HG03097 (cell line): ENCODE measurements at regions not wholly inside any gene's neighbourhood (a gene's known extent, or its start where the extent isn't known, plus 50 kb on each side); places are given as distances from the start of the nearest gene placed in this dataset.

ENCODE experiments used
- ATAC-seq: cut with Tn5 transposase; IDR thresholded peaks from one replicate; pipeline ENCODE4 v1.9.1; 2021; ENCODE audit not compliant: unreplicated experiment, low FRiP score

- ATAC-seq: no peak
Measured at GRCh38 chr12:87136330-87136976, 880.3 kb upstream of the MGAT4C start.

GRCh38 chr12:87127272-87127671, 871.1 kb upstream of the MGAT4C start:
- ATAC-seq: no peak

- ATAC-seq: no peak
Measured at GRCh38 chr12:87121896-87122295, 865.7 kb upstream of the MGAT4C start.

GRCh38 chr12:87120440-87120839, 864.2 kb upstream of the MGAT4C start:
- no peak for ATAC-seq

GRCh38 chr12:87119713-87120112, 863.5 kb upstream of the MGAT4C start:
- ATAC-seq: no peak

- no peak for ATAC-seq
Measured at GRCh38 chr12:87117526-87117925, 861.3 kb upstream of the MGAT4C start.

- ATAC-seq: no peak
Measured at GRCh38 chr12:87116780-87117179, 860.6 kb upstream of the MGAT4C start.

GRCh38 chr12:87112571-87113345, 856.6 kb upstream of the MGAT4C start:
- no peak for ATAC-seq

GRCh38 chr12:87107766-87108165, 851.6 kb upstream of the MGAT4C start:
- ATAC-seq: no peak

GRCh38 chr12:87107270-87107669, 851.1 kb upstream of the MGAT4C start:
- no peak for ATAC-seq

GRCh38 chr12:87096082-87096585, 839.9 kb upstream of the MGAT4C start:
- ATAC-seq: no peak

- ATAC-seq: no peak
Measured at GRCh38 chr12:87094356-87094755, 838.2 kb upstream of the MGAT4C start.

- no peak for ATAC-seq
Measured at GRCh38 chr12:87092421-87092820, 836.2 kb upstream of the MGAT4C start.

- ATAC-seq: no peak
Measured at GRCh38 chr12:87086118-87086891, 830.1 kb upstream of the MGAT4C start.

GRCh38 chr12:87085286-87085685, 829.1 kb upstream of the MGAT4C start:
- ATAC-seq: no peak

- no peak for ATAC-seq
Measured at GRCh38 chr12:87082756-87083155, 826.6 kb upstream of the MGAT4C start.

GRCh38 chr12:87074781-87075180, 818.6 kb upstream of the MGAT4C start:
- no peak for ATAC-seq

GRCh38 chr12:87066326-87066725, 810.1 kb upstream of the MGAT4C start:
- no peak for ATAC-seq

GRCh38 chr12:87059231-87059630, 803.0 kb upstream of the MGAT4C start:
- ATAC-seq: no peak

GRCh38 chr12:87054226-87054625, 798.0 kb upstream of the MGAT4C start:
- ATAC-seq: no peak

GRCh38 chr12:87051621-87052020, 795.4 kb upstream of the MGAT4C start:
- ATAC-seq: no peak
